Effector memory CD8-positive, alpha-beta T cell (primary cell): ENCODE measurements at regions not wholly inside any gene's neighbourhood (a gene's known extent, or its start where the extent isn't known, plus 50 kb on each side); places are given as distances from the start of the nearest gene placed in this dataset.
A peak's percentile ranks its signal among the peaks of the same experiment; 100 is the strongest.

Experiments
- ATAC-seq: fragments of 150-1000 bp; cut with Tn5 transposase; replicated peaks from 2 replicates; pipeline ENCODE4 v1.10.0; 2021; ENCODE audit warnings: mild to moderate bottlenecking, moderate library complexity
- DNase-seq, 3 experiments: peaks; one replicate each; pipeline ENCODE4 v3.0.0; 2021
- H3K27ac Mint-ChIP-seq, 2 donors: one replicate each; pipeline ENCODE4 v1.8.0; 2022; ENCODE audit warnings: mild to moderate bottlenecking in 2 of 2, mixed read lengths in 2 of 2, moderate library complexity in 2 of 2
- H3K27me3 Mint-ChIP-seq, 2 donors: one replicate each; pipeline ENCODE4 v1.8.0; 2022; ENCODE audit warnings: mixed read lengths in 2 of 2
- H3K36me3 Mint-ChIP-seq: one replicate; pipeline ENCODE4 v1.8.0; 2022; ENCODE audit warnings: mild to moderate bottlenecking, moderate library complexity, mixed read lengths; ENCODE audit not compliant: insufficient read depth
- H3K4me1 Mint-ChIP-seq, 2 donors: one replicate each; pipeline ENCODE4 v1.8.0; 2022; ENCODE audit warnings: low read depth in 2 of 2, mixed read lengths in 2 of 2
- H3K4me3 Mint-ChIP-seq, 2 donors: one replicate each; pipeline ENCODE4 v1.8.0; 2022; ENCODE audit warnings: mild to moderate bottlenecking in 2 of 2, mixed read lengths in 2 of 2, moderate library complexity in 2 of 2
- H3K9me3 Mint-ChIP-seq, 2 donors: one replicate each; pipeline ENCODE4 v1.8.0; 2022; ENCODE audit warnings: mixed read lengths in 2 of 2

- ATAC-seq, result no peak
- peaks cover 5 to 56% of the 10 kb centered on the region in 2 donors for H3K27me3 Mint-ChIP-seq
- H3K4me1 Mint-ChIP-seq, result peaks cover 7 to 14% of the 10 kb centered on the region in 2 donors
- no peak for DNase-seq
- H3K4me3 Mint-ChIP-seq, result no peak overlapping the region
- peak overlapping the region in 1 of 2 donors; percentile 25 for H3K27ac Mint-ChIP-seq
- no peaks in the 10 kb centered on the region for H3K9me3 Mint-ChIP-seq
- no peaks in the 10 kb centered on the region for H3K36me3 Mint-ChIP-seq
These were observed 95.4 kb upstream of the CNKSR3 start for GRCh38 chr6:154605882-154606370.

- Mint-ChIP-seq H3K27ac (peak overlapping the region; percentile 25 to 63), H3K4me3 (no peak overlapping the region), H3K9me3 (no peaks in the 10 kb centered on the region), H3K36me3 (no peaks in the 10 kb centered on the region), H3K27me3 (peaks cover 5 to 56% of the 10 kb centered on the region in 2 donors), H3K4me1 (peaks cover 7 to 14% of the 10 kb centered on the region in 2 donors)
- ATAC-seq, result peak; percentile 63
- DNase-seq, result peak in 1 of 3 experiments; percentile 9
These were observed 96.0 kb upstream of the CNKSR3 start for GRCh38 chr6:154606457-154606856.

- H3K36me3 Mint-ChIP-seq, result no peaks in the 10 kb centered on the region
- DNase-seq (no peak), ATAC-seq (no peak)
- peaks cover 5 to 56% of the 10 kb centered on the region in 2 donors for H3K27me3 Mint-ChIP-seq
- H3K4me3 Mint-ChIP-seq, result peak overlapping the region in 1 of 2 donors; percentile 23
- peaks cover 7 to 14% of the 10 kb centered on the region in 2 donors for H3K4me1 Mint-ChIP-seq
- no peaks in the 10 kb centered on the region for H3K9me3 Mint-ChIP-seq
- H3K27ac Mint-ChIP-seq, result peak overlapping the region; percentile 25 to 63
These were observed 96.4 kb upstream of the CNKSR3 start for GRCh38 chr6:154606860-154607259.

GRCh38 chr6:154611241-154611640, 100.8 kb upstream of the CNKSR3 start:
- H3K4me1 Mint-ChIP-seq, result peaks cover 2 to 4% of the 10 kb centered on the region in 2 donors
- no peaks in the 10 kb centered on the region for H3K36me3 Mint-ChIP-seq
- DNase-seq (no peak), ATAC-seq (no peak)
- no peak overlapping the region for H3K4me3 Mint-ChIP-seq
- H3K9me3 Mint-ChIP-seq, result no peaks in the 10 kb centered on the region
- peaks cover 13 to 36% of the 10 kb centered on the region in 2 donors for H3K27me3 Mint-ChIP-seq
- H3K27ac Mint-ChIP-seq, result no peak overlapping the region

- DNase-seq (no peak), ATAC-seq (no peak)
- H3K36me3 Mint-ChIP-seq, result no peaks in the 10 kb centered on the region
- H3K27me3 Mint-ChIP-seq, result peaks cover 11 to 30% of the 10 kb centered on the region in 2 donors
- no peak overlapping the region for H3K4me3 Mint-ChIP-seq
- peaks cover 1 to 3% of the 10 kb centered on the region in 2 donors for H3K4me1 Mint-ChIP-seq
- no peaks in the 10 kb centered on the region for H3K9me3 Mint-ChIP-seq
- no peak overlapping the region for H3K27ac Mint-ChIP-seq
These were observed 101.4 kb upstream of the CNKSR3 start for GRCh38 chr6:154611847-154612246.

GRCh38 chr6:154613137-154613676, 102.7 kb upstream of the CNKSR3 start:
- no peak overlapping the region for H3K27ac Mint-ChIP-seq
- H3K4me1 Mint-ChIP-seq, result no peaks in the 10 kb centered on the region
- H3K36me3 Mint-ChIP-seq, result no peaks in the 10 kb centered on the region
- H3K9me3 Mint-ChIP-seq, result no peaks in the 10 kb centered on the region
- DNase-seq (no peak), ATAC-seq (no peak)
- peaks cover 8 to 22% of the 10 kb centered on the region in 2 donors for H3K27me3 Mint-ChIP-seq
- no peak overlapping the region for H3K4me3 Mint-ChIP-seq

- Mint-ChIP-seq H3K36me3 (no peaks in the 10 kb centered on the region), H3K27me3 (peaks cover 9 to 31% of the 10 kb centered on the region in 2 donors), H3K4me3 (no peak overlapping the region), H3K9me3 (no peaks in the 10 kb centered on the region), H3K4me1 (no peaks in the 10 kb centered on the region), H3K27ac (no peak overlapping the region)
- DNase-seq (no peak), ATAC-seq (no peak)
These were observed 103.6 kb upstream of the CNKSR3 start for GRCh38 chr6:154614101-154614500.

GRCh38 chr6:154614641-154615040, 104.2 kb upstream of the CNKSR3 start:
- ATAC-seq (no peak), DNase-seq (no peak)
- Mint-ChIP-seq H3K27me3 (peaks cover 14 to 36% of the 10 kb centered on the region in 2 donors), H3K9me3 (no peaks in the 10 kb centered on the region), H3K36me3 (no peaks in the 10 kb centered on the region), H3K4me1 (no peaks in the 10 kb centered on the region), H3K27ac (no peak overlapping the region), H3K4me3 (no peak overlapping the region)

GRCh38 chr6:154615483-154616025, 105.1 kb upstream of the CNKSR3 start:
- ATAC-seq (no peak), DNase-seq (no peak)
- H3K36me3 Mint-ChIP-seq, result no peaks in the 10 kb centered on the region
- H3K9me3 Mint-ChIP-seq, result no peaks in the 10 kb centered on the region
- H3K4me3 Mint-ChIP-seq, result no peak overlapping the region
- H3K27ac Mint-ChIP-seq, result no peak overlapping the region
- H3K27me3 Mint-ChIP-seq, result peaks cover 18 to 32% of the 10 kb centered on the region in 2 donors
- H3K4me1 Mint-ChIP-seq, result no peaks in the 10 kb centered on the region

GRCh38 chr6:154617175-154617574, 106.7 kb upstream of the CNKSR3 start:
- no peak overlapping the region for H3K27ac Mint-ChIP-seq
- H3K4me3 Mint-ChIP-seq, result no peak overlapping the region
- H3K27me3 Mint-ChIP-seq, result peaks cover 18 to 29% of the 10 kb centered on the region in 2 donors
- no peaks in the 10 kb centered on the region for H3K36me3 Mint-ChIP-seq
- ATAC-seq (no peak), DNase-seq (no peak)
- H3K4me1 Mint-ChIP-seq, result no peaks in the 10 kb centered on the region
- H3K9me3 Mint-ChIP-seq, result no peaks in the 10 kb centered on the region

GRCh38 chr6:154619146-154619545, 108.7 kb upstream of the CNKSR3 start:
- Mint-ChIP-seq H3K4me1 (no peaks in the 10 kb centered on the region), H3K27ac (no peak overlapping the region), H3K36me3 (no peaks in the 10 kb centered on the region), H3K9me3 (no peaks in the 10 kb centered on the region), H3K27me3 (peaks cover 10 to 30% of the 10 kb centered on the region in 2 donors), H3K4me3 (no peak overlapping the region)
- ATAC-seq (no peak), DNase-seq (no peak)

GRCh38 chr6:154621686-154622085, 111.2 kb upstream of the CNKSR3 start:
- no peak for ATAC-seq
- DNase-seq, result no peak
- Mint-ChIP-seq H3K4me1 (no peaks in the 10 kb centered on the region), H3K36me3 (no peaks in the 10 kb centered on the region), H3K27me3 (peaks cover 10 to 30% of the 10 kb centered on the region in 2 donors), H3K4me3 (no peak overlapping the region), H3K9me3 (peaks cover 2 to 7% of the 10 kb centered on the region in 2 donors), H3K27ac (no peak overlapping the region)

GRCh38 chr6:154622618-154623336, 110.4 kb upstream of the SCAF8 start:
- no peaks in the 10 kb centered on the region for H3K36me3 Mint-ChIP-seq
- no peak overlapping the region for H3K4me3 Mint-ChIP-seq
- ATAC-seq (no peak), DNase-seq (no peak)
- no peak overlapping the region for H3K27ac Mint-ChIP-seq
- H3K4me1 Mint-ChIP-seq, result no peaks in the 10 kb centered on the region
- peaks cover 10 to 31% of the 10 kb centered on the region in 2 donors for H3K27me3 Mint-ChIP-seq
- H3K9me3 Mint-ChIP-seq, result peaks cover 2 to 7% of the 10 kb centered on the region in 2 donors

GRCh38 chr6:154623391-154623790, 109.8 kb upstream of the SCAF8 start:
- no peak for ATAC-seq

More at GRCh38 chr6:154623391-154623790, 109.8 kb upstream of the SCAF8 start:
- Mint-ChIP-seq H3K4me3 (no peak overlapping the region), H3K9me3 (peaks cover 2 to 7% of the 10 kb centered on the region in 2 donors), H3K36me3 (no peaks in the 10 kb centered on the region), H3K27me3 (peaks cover 10 to 34% of the 10 kb centered on the region in 2 donors), H3K4me1 (no peaks in the 10 kb centered on the region), H3K27ac (no peak overlapping the region)
- DNase-seq, result no peak
